ENCODE measurements at regions not wholly inside any gene's neighbourhood (a gene's known extent, or its start where the extent isn't known, plus 50 kb on each side); places are given as distances from the start of the nearest gene placed in this dataset.

DNA sequence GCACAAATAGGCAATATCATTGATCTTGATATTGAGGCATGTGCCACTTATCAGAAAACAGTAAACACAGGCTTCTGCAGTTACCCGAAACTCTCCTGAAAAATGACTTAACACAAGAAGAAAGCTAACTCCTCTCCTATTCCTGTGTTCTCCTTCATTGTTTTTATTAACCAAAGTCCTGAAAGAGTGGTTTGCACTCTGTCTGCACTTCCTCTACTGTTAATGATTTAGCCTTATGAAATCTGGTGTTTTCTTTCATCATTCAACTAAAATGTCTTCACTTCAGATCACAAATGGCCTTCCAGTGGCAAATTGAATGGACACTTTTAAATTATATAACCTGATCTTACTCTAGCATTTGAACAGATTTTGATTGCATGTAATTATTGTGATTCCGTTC, 630.6 kb upstream of the PHF14 start:
- H4K91ac ChIP-seq (ENCODE audit: insufficient read length, low read depth, low read length), result no peak overlapping the region
- no peaks in the 10 kb centered on the region for H3K79me1 ChIP-seq (ENCODE audit: insufficient read depth, low read depth, low read length, poor library complexity, severe bottlenecking)
- H4K20me1 ChIP-seq (ENCODE audit: control insufficient read depth, insufficient read depth, insufficient read length), result no peaks in the 10 kb centered on the region
- H3K4me3 Mint-ChIP-seq, result no peak overlapping the region
- no peaks in the 10 kb centered on the region; a peak in 1 of 5 replicates for H3K9me3 Mint-ChIP-seq
- H3K56ac ChIP-seq (ENCODE audit: insufficient read length, low read depth, low read length), result no peak overlapping the region
- no peak overlapping the region for H2BK15ac ChIP-seq (ENCODE audit: low read depth, low read length)
- no peak for DNase-seq
- H3K4me2 ChIP-seq (ENCODE audit: insufficient read depth, insufficient read length, low read length), result no peak overlapping the region
- H3K14ac ChIP-seq (ENCODE audit: insufficient read depth, low read length), result no peak overlapping the region
- no peaks in the 10 kb centered on the region for H3K23me2 ChIP-seq (ENCODE audit: insufficient read length, low read depth, low read length, poor library complexity, severe bottlenecking)
- H2BK5ac ChIP-seq (ENCODE audit: insufficient read length, low read length), result no peak overlapping the region
- no peak overlapping the region for H4K8ac ChIP-seq (replicated peaks; ENCODE audit: insufficient read length, low read depth, low read length)
- no peak overlapping the region for H3K18ac ChIP-seq (ENCODE audit: insufficient read length, low read depth, low read length)
- H3K4ac ChIP-seq (ENCODE audit: low read depth, low read length), result no peak overlapping the region
- H2AFZ ChIP-seq (ENCODE audit: low read length), result no peak overlapping the region
- WGBS (ENCODE audit: extremely low coverage, insufficient read length, low lambda C conversion rate), result no CpG with 5 or more reads among the region's 2 CpGs
- H3K9ac ChIP-seq (ENCODE audit: extremely low read depth, insufficient read length, low read length), result no peak overlapping the region
- no peak overlapping the region for H2AK5ac ChIP-seq (ENCODE audit: insufficient read length, low read length)
- H2BK20ac ChIP-seq (ENCODE audit: low read depth, low read length, poor library complexity, severe bottlenecking), result no peak overlapping the region
- H3K23ac ChIP-seq (ENCODE audit: insufficient read length, low read depth, low read length), result no peak overlapping the region
- H3K27me3 ChIP-seq (ENCODE audit: insufficient read depth, low read length), result no peaks in the 10 kb centered on the region
- no peak overlapping the region for H3T11ph ChIP-seq (ENCODE audit: low read length)
- no peaks in the 10 kb centered on the region for H3K4me1 ChIP-seq (ENCODE audit: insufficient read depth, low read length)
- H3K36me3 Mint-ChIP-seq (ENCODE audit: insufficient read depth in 1 of 3, low read depth in 3 of 3), result no peaks in the 10 kb centered on the region
- H3K4me1 Mint-ChIP-seq, result no peaks in the 10 kb centered on the region
- no peaks in the 10 kb centered on the region for H3K27me3 Mint-ChIP-seq (ENCODE audit: low read depth)
- no peak overlapping the region for H2BK120ac ChIP-seq (ENCODE audit: low read depth, low read length, poor library complexity, severe bottlenecking)
- no peaks in the 10 kb centered on the region for H3K9me3 ChIP-seq (ENCODE audit: control insufficient read depth, low read depth, low read length)
- no peak overlapping the region for H2BK12ac ChIP-seq (ENCODE audit: insufficient read length, low read depth, low read length)
- H3K27ac Mint-ChIP-seq, result no peak overlapping the region
- H4K5ac ChIP-seq (ENCODE audit: insufficient read length, low read depth, low read length), result no peak overlapping the region
- TF ChIP-seq, protein P1, sequence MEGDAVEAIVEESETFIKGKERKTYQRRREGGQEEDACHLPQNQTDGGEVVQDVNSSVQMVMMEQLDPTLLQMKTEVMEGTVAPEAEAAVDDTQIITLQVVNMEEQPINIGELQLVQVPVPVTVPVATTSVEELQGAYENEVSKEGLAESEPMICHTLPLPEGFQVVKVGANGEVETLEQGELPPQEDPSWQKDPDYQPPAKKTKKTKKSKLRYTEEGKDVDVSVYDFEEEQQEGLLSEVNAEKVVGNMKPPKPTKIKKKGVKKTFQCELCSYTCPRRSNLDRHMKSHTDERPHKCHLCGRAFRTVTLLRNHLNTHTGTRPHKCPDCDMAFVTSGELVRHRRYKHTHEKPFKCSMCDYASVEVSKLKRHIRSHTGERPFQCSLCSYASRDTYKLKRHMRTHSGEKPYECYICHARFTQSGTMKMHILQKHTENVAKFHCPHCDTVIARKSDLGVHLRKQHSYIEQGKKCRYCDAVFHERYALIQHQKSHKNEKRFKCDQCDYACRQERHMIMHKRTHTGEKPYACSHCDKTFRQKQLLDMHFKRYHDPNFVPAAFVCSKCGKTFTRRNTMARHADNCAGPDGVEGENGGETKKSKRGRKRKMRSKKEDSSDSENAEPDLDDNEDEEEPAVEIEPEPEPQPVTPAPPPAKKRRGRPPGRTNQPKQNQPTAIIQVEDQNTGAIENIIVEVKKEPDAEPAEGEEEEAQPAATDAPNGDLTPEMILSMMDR (conservative IDR thresholded peaks at IDR 0.05), result no peak
- H3K79me2 ChIP-seq (ENCODE audit: insufficient read depth, low read length), result no peaks in the 10 kb centered on the region
- no peak overlapping the region for H3K27ac ChIP-seq (ENCODE audit: insufficient read length, low read depth, low read length)

All from H9 (cell line).